ENCODE measurements at regions not wholly inside any gene's neighbourhood (a gene's known extent, or its start where the extent isn't known, plus 50 kb on each side); places are given as distances from the start of the nearest gene placed in this dataset.
"Not testable (repeated sequence)": the region's sequence is repeated elsewhere in the genome, so short reads cannot be mapped to it uniquely, and the experiment has no call there.

GRCh38 chr15:26083896-26084295 lies 220.8 kb upstream of the ATP10A start:
- no peak overlapping the region for H3K4me3 ChIP-seq (ENCODE audit: low read depth, low read length)

GRCh38 chr15:26083457-26083856 lies 220.3 kb upstream of the ATP10A start:
- H3K4me3 ChIP-seq (ENCODE audit: low read depth, low read length) = no peak overlapping the region

GRCh38 chr15:26082221-26083109 lies 219.3 kb upstream of the ATP10A start:
- peak overlapping the region; percentile 60 for H3K4me3 ChIP-seq (ENCODE audit: low read depth, low read length)

GRCh38 chr15:26081758-26082220 lies 218.7 kb upstream of the ATP10A start:
- no peak overlapping the region for H3K4me3 ChIP-seq (ENCODE audit: low read depth, low read length)

- no peak overlapping the region for H3K4me3 ChIP-seq (ENCODE audit: low read depth, low read length)
Measured at GRCh38 chr15:26075770-26076169, 212.6 kb upstream of the ATP10A start.

- H3K4me3 ChIP-seq (ENCODE audit: low read depth, low read length) = no peak overlapping the region
Measured at GRCh38 chr15:26073430-26074333, 210.6 kb upstream of the ATP10A start.

- no peak overlapping the region for H3K4me3 ChIP-seq (ENCODE audit: low read depth, low read length)
Measured at GRCh38 chr15:26070095-26070532, 207.0 kb upstream of the ATP10A start.

GRCh38 chr15:26069231-26069641 lies 206.1 kb upstream of the ATP10A start:
- no peak overlapping the region for H3K4me3 ChIP-seq (ENCODE audit: low read depth, low read length)

GRCh38 chr15:26066896-26067295 lies 203.8 kb upstream of the ATP10A start:
- H3K4me3 ChIP-seq (ENCODE audit: low read depth, low read length) = no peak overlapping the region

- no peak overlapping the region for H3K4me3 ChIP-seq (ENCODE audit: low read depth, low read length)
Measured at GRCh38 chr15:26065723-26066122, 202.6 kb upstream of the ATP10A start.

- H3K4me3 ChIP-seq (ENCODE audit: low read depth, low read length) = no peak overlapping the region
Measured at GRCh38 chr15:26061248-26061647, 198.1 kb upstream of the ATP10A start.

GRCh38 chr15:26056766-26057165 lies 193.6 kb upstream of the ATP10A start:
- not testable (repeated sequence) for H3K4me3 ChIP-seq (ENCODE audit: low read depth, low read length)

- no peak overlapping the region for H3K4me3 ChIP-seq (ENCODE audit: low read depth, low read length)
Measured at GRCh38 chr15:26051761-26052675, 188.9 kb upstream of the ATP10A start.

- no peak overlapping the region for H3K4me3 ChIP-seq (ENCODE audit: low read depth, low read length)
Measured at GRCh38 chr15:26050984-26051383, 187.9 kb upstream of the ATP10A start.

GRCh38 chr15:26049900-26050657 lies 187.0 kb upstream of the ATP10A start:
- no peak overlapping the region for H3K4me3 ChIP-seq (ENCODE audit: low read depth, low read length)

- H3K4me3 ChIP-seq (ENCODE audit: low read depth, low read length) = no peak overlapping the region
Measured at GRCh38 chr15:26048669-26049068, 185.5 kb upstream of the ATP10A start.

- no peak overlapping the region for H3K4me3 ChIP-seq (ENCODE audit: low read depth, low read length)
Measured at GRCh38 chr15:26045516-26045915, 182.4 kb upstream of the ATP10A start.

- no peak overlapping the region for H3K4me3 ChIP-seq (ENCODE audit: low read depth, low read length)
Measured at GRCh38 chr15:26043018-26043417, 179.9 kb upstream of the ATP10A start.

- H3K4me3 ChIP-seq (ENCODE audit: low read depth, low read length) = no peak overlapping the region
Measured at GRCh38 chr15:26038693-26039092, 175.6 kb upstream of the ATP10A start.

GRCh38 chr15:26037369-26037768 lies 174.2 kb upstream of the ATP10A start:
- H3K4me3 ChIP-seq (ENCODE audit: low read depth, low read length) = no peak overlapping the region
